Kidney glomerular epithelial cell (primary cell): ENCODE measurements at regions not wholly inside any gene's neighbourhood (a gene's known extent, or its start where the extent isn't known, plus 50 kb on each side); places are given as distances from the start of the nearest gene placed in this dataset.

Experiments used
- DNase-seq: peaks from one replicate; lab custom pipeline; 2025; lab: John Stamatoyannopoulos, UW

GRCh38 chr11:71075871-71076420 lies 176.4 kb downstream of the SHANK2 start:
- no peak for DNase-seq

DNA sequence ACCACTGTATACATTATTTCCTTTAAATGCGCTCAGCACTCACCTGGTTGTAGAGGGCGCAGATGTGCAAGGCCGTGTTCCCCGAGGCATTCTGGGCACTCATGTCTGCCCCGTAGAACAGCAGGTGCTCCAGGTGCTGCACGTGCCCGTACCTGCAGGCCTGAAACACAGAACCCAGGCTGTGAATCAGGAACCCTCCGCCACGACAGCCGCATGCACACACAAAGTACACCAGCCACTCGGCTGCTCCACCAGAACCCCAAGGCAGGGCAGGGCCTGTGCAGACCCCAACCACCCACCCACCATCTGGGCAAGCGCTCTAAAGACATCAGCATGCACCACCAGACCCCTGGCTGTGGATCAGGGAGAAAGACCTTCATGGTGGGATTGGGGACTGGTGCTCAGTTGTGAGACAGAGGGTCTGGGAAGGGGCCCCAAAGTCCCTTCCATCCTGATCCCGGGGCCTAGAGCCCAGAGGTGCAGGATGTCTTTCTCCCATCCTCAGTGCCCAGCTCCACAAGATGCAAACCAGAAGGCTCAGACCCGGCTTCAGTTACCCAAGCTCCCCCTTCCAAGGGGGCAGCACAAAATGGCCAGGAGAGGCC lies 177.2 kb downstream of the SHANK2 start:
- DNase-seq: no peak

DNA sequence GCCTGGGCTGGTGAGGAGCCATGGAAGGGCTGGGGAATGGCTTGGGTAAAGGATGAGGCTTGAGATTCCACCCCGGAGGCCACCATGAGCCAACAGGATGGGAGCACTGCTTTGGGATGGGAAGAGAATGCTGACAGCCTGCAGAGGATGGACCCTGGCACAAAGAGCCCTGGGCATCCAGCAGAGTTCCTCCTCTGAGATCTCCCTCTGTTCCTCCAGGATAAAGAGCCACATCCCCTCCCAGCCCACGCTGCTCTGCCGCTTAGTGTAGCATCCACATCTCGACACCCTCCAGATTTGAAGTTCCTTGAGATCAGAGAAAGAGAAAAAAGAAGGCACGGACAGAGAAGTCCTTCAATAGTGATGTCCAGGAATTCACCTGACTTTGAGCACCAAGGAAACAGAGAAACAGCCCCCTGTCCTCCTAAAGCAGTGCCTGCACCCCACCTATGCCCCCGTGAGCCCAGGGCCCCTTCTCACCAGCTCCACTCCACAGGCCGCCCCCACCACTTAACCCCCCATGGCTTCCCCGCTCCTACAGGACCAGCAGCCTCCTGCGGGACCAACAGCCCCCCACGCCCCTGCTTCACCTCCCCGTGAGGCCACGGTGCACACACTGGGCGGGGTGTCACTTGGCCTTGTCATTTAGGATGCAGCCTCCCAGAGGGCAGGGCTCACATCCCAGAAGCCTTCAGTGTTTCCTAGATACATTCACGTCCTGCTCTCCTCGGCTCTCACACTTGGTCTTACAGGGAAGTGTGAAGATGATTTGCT lies 180.5 kb downstream of the SHANK2 start:
- no peak for DNase-seq

DNA sequence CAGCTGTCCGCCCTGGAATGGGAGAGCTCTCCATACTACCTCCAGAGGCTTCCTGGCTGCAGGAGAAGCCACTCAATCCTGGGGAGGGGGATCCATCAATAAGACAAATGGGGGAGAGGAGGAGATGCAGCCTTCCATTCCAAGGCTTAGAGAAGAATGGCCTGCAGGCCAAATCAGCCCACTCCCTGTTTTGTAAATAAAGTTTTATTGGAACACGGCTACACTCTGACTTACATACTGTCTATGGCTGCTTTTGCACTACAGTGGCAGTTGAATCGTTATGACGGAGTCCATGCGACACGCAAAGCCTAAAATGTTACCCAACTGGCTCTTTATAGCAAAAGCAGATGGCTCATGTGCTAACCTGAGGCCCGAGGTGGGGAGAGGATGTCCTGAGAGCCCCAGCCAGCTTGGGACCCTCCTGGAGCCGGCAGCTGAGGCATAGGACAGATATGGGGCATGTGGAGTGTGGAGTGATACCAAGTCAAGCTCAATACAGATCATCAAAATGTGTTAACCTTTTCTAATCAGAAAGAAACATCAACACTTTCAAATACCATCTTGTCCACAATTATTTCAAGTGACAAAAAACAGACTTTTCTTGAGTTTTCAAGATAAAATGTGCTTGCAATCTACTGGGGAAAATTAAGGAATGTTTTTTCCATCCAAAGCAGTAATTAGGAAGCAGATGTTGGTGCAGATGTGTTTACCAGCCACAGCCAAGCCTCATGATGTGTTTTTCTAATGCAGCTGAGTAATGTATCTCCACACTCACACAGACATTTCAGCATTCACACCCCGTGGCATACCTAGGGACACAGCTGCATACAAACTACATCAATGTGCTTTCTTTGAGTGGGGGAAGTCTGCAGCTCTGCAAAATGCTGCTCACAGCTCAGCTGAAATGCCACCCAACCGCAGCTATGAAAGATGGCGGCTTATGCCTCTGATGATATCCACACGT lies 181.6 kb downstream of the SHANK2 start:
- DNase-seq: no peak

DNA sequence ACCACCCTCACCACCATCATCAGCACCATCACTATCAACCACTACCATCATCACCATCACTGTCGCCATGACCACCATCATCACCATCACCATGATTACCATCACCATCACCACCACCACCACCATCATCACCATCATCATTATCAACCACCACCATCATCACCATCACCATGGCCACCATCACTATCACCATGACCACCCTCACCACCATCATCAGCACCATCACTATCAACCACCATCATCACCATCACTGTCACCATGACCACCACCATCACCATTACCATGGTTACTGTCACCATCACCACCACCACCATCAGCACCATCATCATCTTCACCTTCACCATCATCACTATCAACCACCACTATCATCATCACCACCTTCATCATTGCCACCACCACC lies 183.4 kb downstream of the SHANK2 start:
- DNase-seq: no peak

- no peak for DNase-seq
Observed at GRCh38 chr11:71067753-71068152, 184.6 kb downstream of the SHANK2 start.

DNA sequence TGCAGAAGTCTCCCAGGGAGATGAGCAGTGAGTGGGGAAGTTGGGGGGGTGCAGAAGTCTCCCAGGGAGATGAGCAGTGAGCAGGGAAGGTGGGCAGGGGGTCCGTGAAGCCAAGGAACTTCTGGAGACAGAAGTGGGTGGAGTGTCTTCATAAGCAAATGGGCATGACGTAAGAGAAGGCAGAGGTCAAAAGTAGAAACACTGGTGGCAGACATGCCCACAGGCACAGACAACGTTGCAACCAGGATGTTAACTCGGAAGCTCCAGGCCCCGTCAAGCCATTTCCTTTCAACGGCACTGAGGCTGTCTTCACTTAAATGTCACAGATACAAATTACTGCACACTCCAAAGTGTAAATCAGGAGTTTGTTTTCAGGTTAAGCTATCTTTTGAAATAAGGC lies 186.1 kb downstream of the SHANK2 start:
- no peak for DNase-seq

- DNase-seq: no peak
Observed at GRCh38 chr11:71065841-71066240, 186.5 kb downstream of the SHANK2 start.

DNA sequence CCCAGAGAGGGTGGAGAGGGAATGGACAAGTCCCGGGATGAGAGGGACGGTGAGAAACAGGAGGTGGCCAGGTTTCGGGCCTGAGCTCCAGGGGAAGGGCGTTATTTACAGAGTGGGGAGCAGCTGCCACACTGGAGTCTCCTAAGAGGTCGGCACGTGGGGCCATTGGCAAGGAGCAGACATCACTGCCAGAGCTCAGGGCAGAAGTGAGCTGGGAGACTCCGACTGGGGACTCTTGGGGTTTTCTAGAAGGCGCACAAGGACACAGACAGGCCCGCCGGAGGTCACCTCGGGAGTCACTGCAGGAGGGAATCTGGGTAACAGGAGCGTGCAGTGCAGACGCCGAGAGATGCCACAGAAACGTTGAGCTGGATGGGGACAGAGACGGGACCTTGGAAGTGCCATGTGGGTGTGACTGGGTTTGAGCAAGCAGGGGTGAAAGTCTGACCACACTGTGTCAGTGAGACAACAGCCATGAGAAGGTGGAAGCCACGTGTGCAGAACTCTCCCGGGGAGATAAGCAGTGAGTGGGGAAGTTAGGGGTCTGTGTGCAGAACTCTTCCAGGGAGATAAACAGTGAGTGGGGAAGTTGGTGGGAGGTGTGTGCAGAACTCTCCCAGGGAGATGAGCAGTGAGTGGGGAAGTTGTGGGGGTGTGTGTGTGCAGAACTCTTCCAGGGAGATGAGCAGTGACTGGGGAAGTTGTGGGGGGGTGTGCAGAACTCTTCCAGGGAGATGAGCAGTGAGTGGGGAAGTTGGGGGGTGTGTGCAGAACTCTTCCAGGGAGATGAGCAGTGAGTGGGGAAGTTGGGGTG lies 187.5 kb downstream of the SHANK2 start:
- no peak for DNase-seq

DNA sequence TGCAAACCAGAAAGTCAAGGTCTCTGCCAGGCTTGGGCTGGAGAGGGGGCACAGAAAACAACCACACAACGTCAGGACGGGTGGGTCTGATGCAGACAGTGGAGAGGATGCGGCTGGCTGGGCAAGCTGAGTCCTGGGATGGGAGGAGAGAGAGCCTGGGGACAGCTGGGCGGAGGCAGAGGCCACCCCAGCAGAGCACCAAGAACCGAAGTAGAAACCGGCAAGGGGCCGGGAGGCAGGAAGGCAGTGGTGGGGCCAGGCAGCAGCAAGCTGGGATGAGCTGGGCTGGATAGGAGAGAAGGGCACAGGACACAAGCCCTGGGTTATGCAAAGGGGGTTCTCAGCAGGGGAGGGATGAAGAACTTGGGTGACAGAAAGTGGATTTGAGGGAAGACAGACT lies 188.2 kb downstream of the SHANK2 start:
- no peak for DNase-seq

- no peak for DNase-seq
Observed at GRCh38 chr11:71063129-71063528, 189.2 kb downstream of the SHANK2 start.

GRCh38 chr11:71062199-71062598 lies 190.2 kb downstream of the SHANK2 start:
- DNase-seq: no peak

GRCh38 chr11:71060391-71060791 lies 192.0 kb downstream of the SHANK2 start:
- DNase-seq: no peak

DNA sequence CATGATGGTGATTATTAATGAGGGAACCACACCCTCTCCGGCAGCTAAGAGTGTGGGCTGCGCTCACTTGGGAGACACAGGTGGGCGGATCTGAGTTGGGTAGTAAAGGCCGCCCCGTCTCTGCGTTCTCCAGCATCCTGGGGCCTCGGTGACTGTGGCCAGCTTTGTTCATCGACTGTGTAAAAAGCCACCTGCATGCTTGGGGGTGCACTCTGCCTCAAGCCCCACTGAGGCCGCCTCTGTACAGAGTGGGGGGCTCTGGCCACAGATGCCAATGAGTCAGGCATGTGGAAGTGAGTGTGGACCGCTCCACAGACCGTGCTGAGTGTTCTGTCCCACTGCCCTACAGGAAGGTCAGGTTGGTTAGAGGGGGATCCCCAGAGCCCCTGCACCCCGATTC lies 192.7 kb downstream of the SHANK2 start:
- no peak for DNase-seq

GRCh38 chr11:71055925-71056324 lies 196.5 kb downstream of the SHANK2 start:
- no peak for DNase-seq
